NOMO-1 treated with dmso at 0.1 percent for 144 hours (cell line): ENCODE measurements at regions not wholly inside any gene's neighbourhood (a gene's known extent, or its start where the extent isn't known, plus 50 kb on each side); places are given as distances from the start of the nearest gene placed in this dataset.

Source experiments
- DNase-seq: peaks from one replicate; lab custom pipeline; 2025; ENCODE audit not compliant: unreplicated experiment; lab: John Stamatoyannopoulos, UW

GRCh38 chr4:144902614-144903013, 195.4 kb downstream of the ANAPC10 start:
- DNase-seq = no peak

- DNase-seq = no peak
Observed at GRCh38 chr4:144903953-144904711, 193.9 kb downstream of the ANAPC10 start.

- DNase-seq = no peak
Observed at GRCh38 chr4:144905286-144905685, 192.7 kb downstream of the ANAPC10 start.

GRCh38 chr4:144906181-144906925, 191.6 kb downstream of the ANAPC10 start:
- DNase-seq = peak; percentile 14

- DNase-seq = no peak
Observed at GRCh38 chr4:144910723-144911122, 187.3 kb downstream of the ANAPC10 start.
